SJCRH30 (cell line): ENCODE measurements at regions not wholly inside any gene's neighbourhood (a gene's known extent, or its start where the extent isn't known, plus 50 kb on each side); places are given as distances from the start of the nearest gene placed in this dataset.
A peak's percentile ranks its signal among the peaks of the same experiment; 100 is the strongest.

ENCODE experiments used
- DNase-seq, 2 experiments: peaks; one replicate each; pipeline ENCODE4 v3.0.0-alpha.2; 2015 to 2020
- H3K27ac ChIP-seq: fragments of 250-450 bp; sonication (Bioruptor Pico); 2 replicates; pipeline ENCODE4 v1.5.1; 2020; ENCODE audit warnings: mild to moderate bottlenecking, moderate library complexity
- H3K27me3 ChIP-seq: fragments of 250-450 bp; sonication (Bioruptor Pico); 2 replicates; pipeline ENCODE4 v1.5.1; 2020; ENCODE audit warnings: mild to moderate bottlenecking, moderate library complexity
- H3K36me3 ChIP-seq: fragments of 250-450 bp; sonication (Bioruptor Pico); 2 replicates; pipeline ENCODE4 v1.5.1; 2020; ENCODE audit warnings: mild to moderate bottlenecking, moderate library complexity
- H3K4me1 ChIP-seq: fragments of 250-450 bp; sonication (Bioruptor Pico); 2 replicates; pipeline ENCODE4 v1.5.1; 2020; ENCODE audit warnings: mild to moderate bottlenecking, moderate library complexity
- H3K4me3 ChIP-seq: fragments of 250-450 bp; sonication (Bioruptor Pico); 2 replicates; pipeline ENCODE4 v1.5.1; 2020; ENCODE audit warnings: mild to moderate bottlenecking, moderate library complexity
- H3K9me3 ChIP-seq: fragments of 250-450 bp; sonication (Bioruptor Pico); replicated peaks from 2 replicates; pipeline ENCODE4 v1.5.1; 2020; ENCODE audit warnings: mild to moderate bottlenecking, moderate library complexity

- Histone ChIP-seq H3K4me1 (no peaks in the 10 kb centered on the region), H3K4me3 (no peak overlapping the region), H3K9me3 (no peaks in the 10 kb centered on the region), H3K27ac (no peak overlapping the region), H3K36me3 (no peaks in the 10 kb centered on the region), H3K27me3 (no peaks in the 10 kb centered on the region)
- no peak for DNase-seq
Measured at GRCh38 chr18:26721854-26722564, 143.5 kb downstream of the AQP4 start.

GRCh38 chr18:26719896-26720295, 145.6 kb downstream of the AQP4 start:
- H3K4me3 ChIP-seq, result no peak overlapping the region
- no peaks in the 10 kb centered on the region for H3K4me1 ChIP-seq
- no peaks in the 10 kb centered on the region for H3K27me3 ChIP-seq
- no peaks in the 10 kb centered on the region for H3K9me3 ChIP-seq
- H3K36me3 ChIP-seq, result no peaks in the 10 kb centered on the region
- H3K27ac ChIP-seq, result no peak overlapping the region
- DNase-seq, result no peak

GRCh38 chr18:26717123-26717719, 148.3 kb downstream of the AQP4 start:
- Histone ChIP-seq H3K36me3 (no peaks in the 10 kb centered on the region), H3K27ac (no peak overlapping the region), H3K4me3 (no peak overlapping the region), H3K4me1 (no peaks in the 10 kb centered on the region), H3K9me3 (no peaks in the 10 kb centered on the region), H3K27me3 (no peaks in the 10 kb centered on the region)
- no peak for DNase-seq

GRCh38 chr18:26714739-26715138, 150.8 kb downstream of the AQP4 start:
- no peaks in the 10 kb centered on the region for H3K27me3 ChIP-seq
- no peaks in the 10 kb centered on the region for H3K9me3 ChIP-seq
- H3K27ac ChIP-seq, result no peak overlapping the region
- no peak overlapping the region for H3K4me3 ChIP-seq
- no peak for DNase-seq
- 0 out of 2 replicates have a peak, but pooled peaks cover 3% of the 10 kb centered on the region for H3K4me1 ChIP-seq
- H3K36me3 ChIP-seq, result no peaks in the 10 kb centered on the region

GRCh38 chr18:26711756-26712155, 153.8 kb downstream of the AQP4 start:
- 0 out of 2 replicates have a peak, but pooled peaks cover 3% of the 10 kb centered on the region for H3K4me1 ChIP-seq
- no peaks in the 10 kb centered on the region for H3K9me3 ChIP-seq
- no peaks in the 10 kb centered on the region for H3K36me3 ChIP-seq
- H3K27ac ChIP-seq, result no peak overlapping the region
- no peaks in the 10 kb centered on the region for H3K27me3 ChIP-seq
- no peak for DNase-seq
- H3K4me3 ChIP-seq, result no peak overlapping the region

GRCh38 chr18:26710470-26711096, 154.9 kb downstream of the AQP4 start:
- no peaks in the 10 kb centered on the region for H3K27me3 ChIP-seq
- no peak overlapping the region for H3K4me3 ChIP-seq
- 0 out of 2 replicates have a peak, but pooled peaks cover 3% of the 10 kb centered on the region for H3K4me1 ChIP-seq
- DNase-seq, result peak; percentile 10 to 66
- no peaks in the 10 kb centered on the region for H3K36me3 ChIP-seq
- H3K27ac ChIP-seq, result no peak overlapping the region
- H3K9me3 ChIP-seq, result no peaks in the 10 kb centered on the region

GRCh38 chr18:26709897-26710296, 155.6 kb downstream of the AQP4 start:
- Histone ChIP-seq H3K9me3 (no peaks in the 10 kb centered on the region), H3K4me3 (no peak overlapping the region), H3K36me3 (no peaks in the 10 kb centered on the region), H3K4me1 (0 out of 2 replicates have a peak, but pooled peaks cover 3% of the 10 kb centered on the region), H3K27ac (no peak overlapping the region), H3K27me3 (no peaks in the 10 kb centered on the region)
- DNase-seq, result no peak

GRCh38 chr18:26708806-26709716, 156.4 kb downstream of the AQP4 start:
- H3K27me3 ChIP-seq, result no peaks in the 10 kb centered on the region
- no peaks in the 10 kb centered on the region for H3K36me3 ChIP-seq
- no peaks in the 10 kb centered on the region for H3K9me3 ChIP-seq
- no peak for DNase-seq
- 0 out of 2 replicates have a peak, but pooled peaks cover 3% of the 10 kb centered on the region for H3K4me1 ChIP-seq
- H3K27ac ChIP-seq, result no peak overlapping the region
- H3K4me3 ChIP-seq, result no peak overlapping the region

GRCh38 chr18:26706911-26707351, 158.6 kb downstream of the AQP4 start:
- no peaks in the 10 kb centered on the region for H3K9me3 ChIP-seq
- H3K36me3 ChIP-seq, result no peaks in the 10 kb centered on the region
- H3K27ac ChIP-seq, result no peak overlapping the region

GRCh38 chr18:26705757-26706156, 157.4 kb upstream of the KCTD1 start:
- no peaks in the 10 kb centered on the region for H3K36me3 ChIP-seq
- H3K27me3 ChIP-seq, result no peaks in the 10 kb centered on the region
- H3K9me3 ChIP-seq, result no peaks in the 10 kb centered on the region
- no peak overlapping the region for H3K4me3 ChIP-seq
- H3K4me1 ChIP-seq, result 0 out of 2 replicates have a peak, but pooled peaks cover 3% of the 10 kb centered on the region
- no peak for DNase-seq
- no peak overlapping the region for H3K27ac ChIP-seq

More at GRCh38 chr18:26706911-26707351, 158.6 kb downstream of the AQP4 start:
- Histone ChIP-seq H3K4me1 (0 out of 2 replicates have a peak, but pooled peaks cover 3% of the 10 kb centered on the region), H3K27me3 (no peaks in the 10 kb centered on the region), H3K4me3 (no peak overlapping the region)
- no peak for DNase-seq

GRCh38 chr18:26703170-26703930, 155.0 kb upstream of the KCTD1 start:
- Histone ChIP-seq H3K9me3 (no peaks in the 10 kb centered on the region), H3K27ac (no peak overlapping the region), H3K27me3 (no peaks in the 10 kb centered on the region), H3K4me1 (no peaks in the 10 kb centered on the region), H3K4me3 (no peak overlapping the region), H3K36me3 (no peaks in the 10 kb centered on the region)
- no peak for DNase-seq

GRCh38 chr18:26702086-26702485, 153.7 kb upstream of the KCTD1 start:
- Histone ChIP-seq H3K9me3 (no peaks in the 10 kb centered on the region), H3K27ac (no peak overlapping the region)

GRCh38 chr18:26700728-26701127, 152.4 kb upstream of the KCTD1 start:
- Histone ChIP-seq H3K27me3 (no peaks in the 10 kb centered on the region), H3K9me3 (no peaks in the 10 kb centered on the region), H3K36me3 (no peaks in the 10 kb centered on the region), H3K4me3 (no peak overlapping the region), H3K27ac (no peak overlapping the region), H3K4me1 (no peaks in the 10 kb centered on the region)
- no peak for DNase-seq

More at GRCh38 chr18:26702086-26702485, 153.7 kb upstream of the KCTD1 start:
- Histone ChIP-seq H3K27me3 (no peaks in the 10 kb centered on the region), H3K4me1 (no peaks in the 10 kb centered on the region), H3K4me3 (no peak overlapping the region), H3K36me3 (no peaks in the 10 kb centered on the region)
- DNase-seq, result no peak

- Histone ChIP-seq H3K9me3 (no peaks in the 10 kb centered on the region), H3K4me3 (no peak overlapping the region), H3K4me1 (no peaks in the 10 kb centered on the region), H3K27me3 (no peaks in the 10 kb centered on the region), H3K27ac (no peak overlapping the region), H3K36me3 (no peaks in the 10 kb centered on the region)
- DNase-seq, result no peak
Measured at GRCh38 chr18:26700201-26700600, 151.8 kb upstream of the KCTD1 start.
